ENCODE measurements at regions not wholly inside any gene's neighbourhood (a gene's known extent, or its start where the extent isn't known, plus 50 kb on each side); places are given as distances from the start of the nearest gene placed in this dataset.
A peak's percentile ranks its signal among the peaks of the same experiment; 100 is the strongest.

- DNase-seq = no peak
These were observed 314.9 kb downstream of the RPS24 start for GRCh38 chr10:78348411-78349164.

DNA sequence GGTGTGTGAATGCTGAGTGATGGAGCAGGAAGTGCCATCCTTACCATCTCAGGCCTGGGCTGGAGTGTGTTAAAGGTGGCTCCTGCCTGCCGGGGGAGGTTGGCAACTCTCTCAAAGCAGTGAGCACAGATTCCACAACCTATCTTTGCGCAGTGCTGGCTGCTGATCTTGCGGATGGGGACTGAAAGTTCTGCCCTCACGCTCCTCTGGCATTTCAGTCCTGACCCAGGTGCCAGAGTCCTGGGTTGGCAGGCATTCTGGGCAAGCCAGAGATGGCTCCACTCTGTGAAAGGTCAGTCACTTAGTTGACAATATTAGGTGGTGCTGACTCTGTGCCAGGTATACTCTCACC lies 315.5 kb downstream of the RPS24 start:
- no peak for DNase-seq

DNA sequence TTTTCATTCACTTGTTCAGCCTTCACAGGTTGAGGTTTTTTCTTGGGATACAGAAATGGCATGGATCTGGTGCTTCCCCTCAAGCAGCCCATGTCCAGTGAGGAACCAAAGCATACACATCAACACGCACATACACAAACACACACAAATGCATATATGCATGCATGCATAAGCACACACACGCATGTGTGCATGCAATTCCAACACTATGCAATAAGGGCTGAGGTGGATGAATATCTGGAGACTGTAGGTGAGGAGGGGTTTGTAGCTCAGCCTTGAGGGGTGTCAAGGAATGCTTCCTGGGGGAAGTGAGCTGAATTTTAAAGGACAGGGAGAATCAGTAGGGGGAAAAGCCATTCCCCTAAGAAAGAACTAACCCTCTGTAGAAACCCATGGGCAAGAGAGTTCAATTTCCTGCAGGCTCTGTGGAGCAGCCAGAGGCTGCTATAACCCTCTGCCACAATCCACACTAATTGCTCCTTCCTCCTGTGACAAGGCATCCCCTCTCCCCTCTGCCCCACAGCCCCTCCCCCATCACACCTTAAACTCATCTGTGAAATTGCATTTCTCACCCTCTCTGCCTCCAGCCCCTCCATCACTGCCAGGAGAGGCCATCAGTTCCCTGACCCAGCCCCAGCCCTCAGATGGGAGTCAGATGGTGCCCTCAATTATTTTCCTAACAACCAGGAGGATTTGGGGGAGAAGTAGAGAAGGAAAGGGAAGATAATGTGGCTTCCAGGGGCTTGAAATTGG lies 316.4 kb downstream of the RPS24 start:
- no peak for DNase-seq

- DNase-seq = no peak
These were observed 317.6 kb downstream of the RPS24 start for GRCh38 chr10:78351283-78351682.

- no peak for DNase-seq
These were observed 318.1 kb downstream of the RPS24 start for GRCh38 chr10:78351809-78352208.

GRCh38 chr10:78353636-78354035 lies 320.0 kb downstream of the RPS24 start:
- DNase-seq = no peak

- no peak for DNase-seq
These were observed 320.4 kb downstream of the RPS24 start for GRCh38 chr10:78354101-78354500.

- DNase-seq = no peak
These were observed 322.7 kb downstream of the RPS24 start for GRCh38 chr10:78356291-78356900.

DNA sequence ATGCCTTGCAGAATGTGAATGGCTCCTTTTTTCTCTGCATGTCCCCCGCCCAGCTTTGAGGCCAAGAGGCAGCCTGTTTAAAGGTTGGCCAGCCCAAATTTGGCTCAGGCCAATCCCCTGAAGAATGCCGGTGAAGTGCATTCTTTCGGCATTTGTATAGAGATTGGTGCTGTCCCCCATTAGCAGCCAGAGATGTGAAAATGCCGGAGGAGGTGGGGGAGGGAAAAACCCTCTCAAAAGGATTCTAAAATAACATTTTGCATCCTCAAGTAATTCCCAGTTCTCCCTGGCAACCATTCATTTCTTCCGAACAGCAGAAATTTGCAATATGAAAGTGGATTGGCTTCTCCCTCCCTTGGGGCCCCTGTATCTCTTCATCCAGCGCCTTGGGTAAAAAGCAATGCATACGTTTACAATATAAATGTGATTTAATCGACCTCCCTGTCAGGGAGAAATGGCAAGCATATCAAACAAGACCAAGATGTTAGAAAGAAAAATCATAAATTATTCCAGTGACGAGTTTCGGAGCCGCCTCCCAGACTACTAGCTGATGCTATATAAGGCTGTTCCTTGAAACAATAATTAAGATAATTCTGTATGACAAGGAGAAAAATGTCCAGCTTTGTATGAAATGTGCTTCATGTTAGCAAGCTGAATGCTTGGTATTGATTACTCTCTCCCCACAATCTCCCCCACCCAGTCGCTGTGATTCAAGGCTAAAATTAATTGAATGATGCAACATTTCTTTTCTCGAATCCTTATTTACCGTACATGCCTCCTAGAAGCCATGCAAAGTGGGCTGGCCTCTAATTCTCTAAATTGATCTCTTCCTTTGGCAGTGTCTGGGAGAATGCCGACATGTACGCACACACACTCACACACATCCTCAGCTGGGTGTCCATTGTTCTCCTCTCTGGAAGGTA lies 323.7 kb downstream of the RPS24 start:
- DNase-seq = no peak

- DNase-seq = no peak
These were observed 324.7 kb downstream of the RPS24 start for GRCh38 chr10:78358351-78358750.

GRCh38 chr10:78358982-78359381 lies 325.3 kb downstream of the RPS24 start:
- DNase-seq = no peak

DNA sequence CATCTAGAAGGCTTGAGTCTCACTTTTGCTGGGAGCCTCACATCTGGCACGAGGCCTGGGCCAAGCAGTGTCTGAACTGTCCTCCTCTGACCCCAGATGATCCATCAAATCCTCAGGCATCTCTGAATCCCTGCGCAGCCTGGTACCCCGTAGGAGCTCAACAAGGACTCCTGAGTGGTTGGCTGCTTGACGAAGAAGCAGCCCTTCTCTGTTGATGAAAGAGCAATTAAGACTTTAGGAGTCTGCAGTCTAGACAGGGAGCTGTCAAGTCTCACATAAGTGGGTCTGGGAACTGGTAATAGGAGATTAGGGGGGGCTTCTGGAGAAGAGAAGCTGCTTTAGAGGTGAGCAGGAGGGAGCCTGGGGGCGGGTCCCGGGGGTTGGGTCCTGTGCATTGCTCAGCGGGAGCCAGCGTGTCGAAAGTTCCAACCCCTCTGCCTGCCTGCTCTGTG lies 326.0 kb downstream of the RPS24 start:
- DNase-seq = no peak

- DNase-seq = no peak
These were observed 326.6 kb downstream of the RPS24 start for GRCh38 chr10:78360284-78360683.

DNA sequence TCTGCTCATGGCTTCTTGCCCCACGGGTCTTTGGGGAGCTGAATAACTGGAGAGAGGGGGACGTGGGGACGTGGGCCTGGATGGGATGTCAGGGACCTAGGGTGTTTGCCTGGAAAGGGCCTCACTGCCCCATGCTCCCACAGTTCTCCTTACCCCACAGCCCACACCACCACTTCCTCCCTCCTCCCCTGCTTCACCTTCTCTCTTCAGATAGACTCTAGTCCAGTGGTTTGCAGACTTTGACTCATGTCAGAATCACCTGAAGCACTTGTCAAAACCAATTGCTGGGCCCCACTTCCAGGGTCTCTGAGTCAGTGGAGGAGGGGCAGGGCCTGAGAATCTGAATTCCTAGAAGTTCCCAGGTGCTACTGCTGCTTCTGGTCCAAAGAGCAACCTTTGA lies 327.4 kb downstream of the RPS24 start:
- no peak for DNase-seq

DNA sequence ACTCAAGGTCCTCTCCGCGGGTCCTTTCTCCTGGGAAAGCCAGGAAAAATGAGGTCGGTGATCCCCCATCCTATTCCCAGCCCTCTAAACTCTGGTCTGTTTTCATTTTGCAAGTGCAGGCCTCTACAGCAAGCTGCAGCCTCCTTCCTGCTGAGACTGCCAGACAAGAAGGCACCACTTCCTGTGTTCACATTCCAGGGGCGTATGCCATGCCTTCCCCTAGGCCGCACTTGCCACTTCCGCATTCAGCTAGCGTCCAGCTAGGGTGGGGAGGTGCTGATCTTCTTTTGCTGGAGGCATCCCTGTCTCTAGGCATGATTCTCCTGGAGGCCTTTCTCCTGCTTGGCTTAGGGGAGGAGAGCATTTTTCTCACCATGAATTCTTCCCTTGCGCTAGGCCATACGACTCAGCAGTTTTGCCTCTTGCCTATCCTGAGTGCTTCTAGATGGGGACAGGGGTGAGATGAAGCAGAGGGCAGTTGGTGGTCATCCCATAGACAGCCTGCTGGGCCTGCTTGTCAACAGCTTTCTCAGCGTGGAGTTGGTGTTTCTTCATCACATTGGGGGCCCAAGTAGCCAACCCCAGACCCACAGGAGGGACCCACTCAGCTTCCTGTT lies 328.9 kb downstream of the RPS24 start:
- DNase-seq = peak; percentile 12 to 22

DNA sequence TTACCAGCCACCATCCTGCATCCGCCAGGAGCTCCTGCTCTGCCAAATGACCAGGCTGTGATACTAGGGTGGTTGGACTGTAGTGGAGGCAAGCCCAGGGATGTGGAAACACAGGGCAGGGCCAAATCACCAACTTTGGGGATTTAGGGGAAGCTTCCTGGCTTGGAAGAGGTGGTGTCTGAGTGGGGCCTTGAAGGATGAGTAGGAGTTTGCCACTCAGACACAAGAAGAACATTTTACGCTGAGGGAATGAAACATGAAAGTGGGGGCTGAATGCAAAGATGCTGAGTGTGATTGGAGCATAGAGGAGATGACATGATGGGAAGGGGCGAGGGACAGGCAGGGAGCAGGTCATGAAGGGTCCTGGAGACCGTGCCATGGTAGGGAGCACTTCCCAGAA lies 329.5 kb downstream of the RPS24 start:
- DNase-seq = no peak

GRCh38 chr10:78365694-78366093 lies 332.0 kb downstream of the RPS24 start:
- DNase-seq = no peak

GRCh38 chr10:78366663-78367411 lies 333.2 kb downstream of the RPS24 start:
- no peak for DNase-seq

DNA sequence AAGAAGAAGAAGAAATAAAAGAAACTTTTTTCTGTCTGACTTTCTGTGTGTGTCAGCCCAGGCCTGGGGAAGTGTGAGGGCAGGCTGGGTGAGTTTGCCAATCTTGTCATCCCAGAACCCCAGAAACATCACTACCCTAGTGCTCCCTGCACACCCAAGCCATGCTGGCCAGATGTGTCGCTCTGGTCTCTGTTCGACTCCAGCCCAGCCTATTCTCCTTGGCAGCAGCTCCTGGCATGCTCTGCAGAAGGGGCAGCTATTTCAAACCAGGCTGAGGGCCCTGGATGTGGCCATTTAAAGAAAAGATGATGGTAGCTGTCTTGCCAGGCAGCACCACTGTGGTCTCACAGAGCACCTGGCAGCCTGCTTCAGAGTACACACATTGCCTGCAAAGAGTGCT lies 334.1 kb downstream of the RPS24 start:
- no peak for DNase-seq

DNA sequence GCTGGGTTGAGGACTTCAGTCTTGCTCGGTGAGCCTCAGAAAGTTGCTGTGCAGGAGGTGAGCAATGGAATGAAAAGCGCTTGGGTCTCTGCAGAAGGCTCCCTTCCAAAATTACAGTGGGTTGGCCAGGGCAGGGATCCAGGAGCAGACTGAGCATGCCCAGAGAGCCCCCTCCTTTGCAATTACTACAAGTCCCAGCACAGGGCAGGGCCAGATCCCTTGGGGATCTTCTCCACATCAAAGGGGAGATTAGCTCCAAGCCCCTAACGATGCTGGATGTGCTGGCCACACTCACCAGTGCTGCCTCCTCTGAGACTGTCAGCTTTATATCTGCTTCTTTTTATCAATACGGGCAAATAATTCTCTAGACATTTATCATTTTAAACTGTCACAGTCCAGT lies 337.5 kb downstream of the RPS24 start:
- DNase-seq = no peak

DNA sequence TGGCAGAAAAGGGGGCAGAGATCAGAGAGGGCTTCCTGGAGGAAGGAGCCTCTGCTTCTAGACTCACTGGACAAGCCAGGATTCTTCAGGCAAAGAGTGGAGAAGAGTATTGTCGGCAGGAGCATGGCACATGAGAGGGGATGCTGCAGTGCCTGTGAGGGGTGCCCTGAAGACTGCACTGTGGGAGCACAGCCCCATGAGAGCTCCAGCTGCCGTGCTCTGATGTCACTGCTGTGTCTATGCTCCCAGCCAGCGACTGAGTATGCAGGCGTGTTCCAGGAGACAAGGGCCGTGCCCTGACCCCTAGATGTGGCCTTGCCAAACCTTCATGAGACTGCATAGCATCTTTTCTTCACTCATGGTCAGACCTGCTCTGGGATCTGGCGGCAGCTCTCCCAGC lies 339.1 kb downstream of the RPS24 start:
- DNase-seq = no peak
